GM12874 (cell line): ENCODE measurements at regions not wholly inside any gene's neighbourhood (a gene's known extent, or its start where the extent isn't known, plus 50 kb on each side); places are given as distances from the start of the nearest gene placed in this dataset.

Experiments used
- CTCF ChIP-seq: IDR thresholded peaks from 2 replicates; pipeline ENCODE4 v1.5.1; 2011; ENCODE audit warnings: low read depth, mild to moderate bottlenecking, control low read depth, low read length, moderate library complexity; ENCODE audit not compliant: insufficient read depth

- TF ChIP-seq CTCF: no peak
Observed at GRCh38 chr10:131790021-131790420, 110.8 kb upstream of the PPP2R2D start.

GRCh38 chr10:131792011-131792651, 108.7 kb upstream of the PPP2R2D start:
- TF ChIP-seq CTCF: no peak

- no peak for TF ChIP-seq CTCF
Observed at GRCh38 chr10:131792809-131793208, 108.0 kb upstream of the PPP2R2D start.

- no peak for TF ChIP-seq CTCF
Observed at GRCh38 chr10:131795761-131796160, 105.0 kb upstream of the PPP2R2D start.

GRCh38 chr10:131797626-131798025, 103.2 kb upstream of the PPP2R2D start:
- no peak for TF ChIP-seq CTCF

- no peak for TF ChIP-seq CTCF
Observed at GRCh38 chr10:131799429-131799828, 101.4 kb upstream of the PPP2R2D start.

- TF ChIP-seq CTCF: no peak
Observed at GRCh38 chr10:131802156-131802915, 98.5 kb upstream of the PPP2R2D start.
